DND-41 (cell line): ENCODE measurements at regions not wholly inside any gene's neighbourhood (a gene's known extent, or its start where the extent isn't known, plus 50 kb on each side); places are given as distances from the start of the nearest gene placed in this dataset.

Source experiments
- ATAC-seq: fragments of 200-7000 bp; cut with Tn5 transposase; 3 replicates; pipeline ENCODE4 v1.9.1; 2021; ENCODE audit warnings: low read depth; ENCODE audit not compliant: insufficient read depth
- DNase-seq: peaks from one replicate; pipeline ENCODE4 v3.0.0-alpha.2; 2020
- H2AFZ ChIP-seq: 2 replicates; pipeline ENCODE4 v1.6.0; 2012; ENCODE audit warnings: low read depth, low read length
- H3K27ac ChIP-seq: 2 replicates; pipeline ENCODE4 v1.5.1; 2012; ENCODE audit warnings: low read length, inconsistent platforms
- H3K27me3 ChIP-seq: fragments of 200-600 bp; sonication (generic); 2 replicates; pipeline ENCODE4 v1.6.0; 2012; ENCODE audit warnings: low read length, mild to moderate bottlenecking, inconsistent platforms; ENCODE audit not compliant: insufficient read depth, poor library complexity
- H3K36me3 ChIP-seq: 2 replicates; pipeline ENCODE4 v1.5.1; 2012; ENCODE audit warnings: low read length, inconsistent platforms; ENCODE audit not compliant: insufficient read depth
- H3K4me1 ChIP-seq: 2 replicates; pipeline ENCODE4 v1.5.1; 2012; ENCODE audit warnings: mild to moderate bottlenecking, low read length; ENCODE audit not compliant: insufficient read depth
- H3K4me2 ChIP-seq: 2 replicates; pipeline ENCODE4 v1.6.0; 2012; ENCODE audit warnings: mild to moderate bottlenecking, moderate library complexity, low read length, inconsistent platforms; ENCODE audit not compliant: insufficient read depth
- H3K4me3 ChIP-seq, 2 experiments: fragments of 200-600 bp in 1 of 2; shearing (Covaris generic) in 1 of 2; 2 replicates each; pipeline ENCODE4 v1.5.1; 2012 to 2016; ENCODE audit warnings: inconsistent platforms in 2 of 2, low read length in 2 of 2, mild to moderate bottlenecking in 2 of 2, low read depth in 1 of 2, moderate library complexity in 1 of 2
- H3K79me2 ChIP-seq: 2 replicates; pipeline ENCODE4 v1.6.0; 2012; ENCODE audit warnings: low read length, inconsistent platforms; ENCODE audit not compliant: insufficient read depth
- H3K9ac ChIP-seq: 2 replicates; pipeline ENCODE4 v1.6.0; 2012; ENCODE audit warnings: low read depth, mild to moderate bottlenecking, inconsistent platforms, low read length, moderate library complexity
- H3K9me3 ChIP-seq: 2 replicates; pipeline ENCODE4 v1.5.1; 2012; ENCODE audit warnings: low read length, moderate library complexity, mild to moderate bottlenecking, inconsistent platforms; ENCODE audit not compliant: insufficient read depth, severe bottlenecking
- H4K20me1 ChIP-seq: 2 replicates; pipeline ENCODE4 v1.6.0; 2012; ENCODE audit warnings: low read length; ENCODE audit not compliant: insufficient read depth
- EZH2 ChIP-seq: IDR thresholded peaks from 3 replicates; pipeline ENCODE4 v1.6.1; 2012; ENCODE audit warnings: borderline replicate concordance, low read depth, mild to moderate bottlenecking, moderate library complexity, low read length, inconsistent platforms; ENCODE audit not compliant: severe bottlenecking
- TF ChIP-seq, protein P1 (sequence below): IDR thresholded peaks from 2 replicates; pipeline ENCODE4 v1.5.1; 2012; ENCODE audit warnings: borderline replicate concordance, low read length, moderate library complexity, mild to moderate bottlenecking; ENCODE audit not compliant: poor library complexity, severe bottlenecking; ENCODE audit errors: extremely low read depth

DNA sequence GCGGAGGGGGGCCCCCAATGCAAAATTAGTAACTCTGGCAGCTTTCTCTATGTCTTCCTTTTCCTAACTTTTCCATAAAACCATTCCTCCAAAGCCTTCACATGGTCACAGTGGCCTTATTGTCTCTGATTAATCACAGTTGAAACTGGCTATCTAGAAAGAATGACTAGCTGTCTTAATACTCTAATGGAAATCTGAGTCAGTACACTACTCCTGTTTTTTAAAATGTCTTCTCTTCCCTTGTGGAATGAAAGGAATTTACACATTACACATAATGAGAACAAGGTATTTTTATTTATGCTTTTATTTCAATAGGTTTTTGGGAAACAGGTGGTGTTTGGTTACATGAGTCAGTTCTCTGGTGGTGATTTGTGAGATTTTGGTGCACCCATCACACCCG lies 66.3 kb upstream of the PUDP start:
- H3K79me2 ChIP-seq = no peaks in the 10 kb centered on the region
- TF ChIP-seq EZH2 = no peak
- TF ChIP-seq, protein P1, sequence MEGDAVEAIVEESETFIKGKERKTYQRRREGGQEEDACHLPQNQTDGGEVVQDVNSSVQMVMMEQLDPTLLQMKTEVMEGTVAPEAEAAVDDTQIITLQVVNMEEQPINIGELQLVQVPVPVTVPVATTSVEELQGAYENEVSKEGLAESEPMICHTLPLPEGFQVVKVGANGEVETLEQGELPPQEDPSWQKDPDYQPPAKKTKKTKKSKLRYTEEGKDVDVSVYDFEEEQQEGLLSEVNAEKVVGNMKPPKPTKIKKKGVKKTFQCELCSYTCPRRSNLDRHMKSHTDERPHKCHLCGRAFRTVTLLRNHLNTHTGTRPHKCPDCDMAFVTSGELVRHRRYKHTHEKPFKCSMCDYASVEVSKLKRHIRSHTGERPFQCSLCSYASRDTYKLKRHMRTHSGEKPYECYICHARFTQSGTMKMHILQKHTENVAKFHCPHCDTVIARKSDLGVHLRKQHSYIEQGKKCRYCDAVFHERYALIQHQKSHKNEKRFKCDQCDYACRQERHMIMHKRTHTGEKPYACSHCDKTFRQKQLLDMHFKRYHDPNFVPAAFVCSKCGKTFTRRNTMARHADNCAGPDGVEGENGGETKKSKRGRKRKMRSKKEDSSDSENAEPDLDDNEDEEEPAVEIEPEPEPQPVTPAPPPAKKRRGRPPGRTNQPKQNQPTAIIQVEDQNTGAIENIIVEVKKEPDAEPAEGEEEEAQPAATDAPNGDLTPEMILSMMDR = no peak
- no peak overlapping the region for H3K4me3 ChIP-seq
- H3K4me1 ChIP-seq = no peaks in the 10 kb centered on the region
- H2AFZ ChIP-seq = no peak overlapping the region
- H3K27me3 ChIP-seq = no peaks in the 10 kb centered on the region
- H3K4me2 ChIP-seq = no peak overlapping the region
- no peaks in the 10 kb centered on the region for H3K9me3 ChIP-seq
- DNase-seq = no peak
- no peak overlapping the region for H3K9ac ChIP-seq
- no peaks in the 10 kb centered on the region for H4K20me1 ChIP-seq
- no peaks in the 10 kb centered on the region for H3K36me3 ChIP-seq
- ATAC-seq = no peak
- H3K27ac ChIP-seq = no peak overlapping the region

DNA sequence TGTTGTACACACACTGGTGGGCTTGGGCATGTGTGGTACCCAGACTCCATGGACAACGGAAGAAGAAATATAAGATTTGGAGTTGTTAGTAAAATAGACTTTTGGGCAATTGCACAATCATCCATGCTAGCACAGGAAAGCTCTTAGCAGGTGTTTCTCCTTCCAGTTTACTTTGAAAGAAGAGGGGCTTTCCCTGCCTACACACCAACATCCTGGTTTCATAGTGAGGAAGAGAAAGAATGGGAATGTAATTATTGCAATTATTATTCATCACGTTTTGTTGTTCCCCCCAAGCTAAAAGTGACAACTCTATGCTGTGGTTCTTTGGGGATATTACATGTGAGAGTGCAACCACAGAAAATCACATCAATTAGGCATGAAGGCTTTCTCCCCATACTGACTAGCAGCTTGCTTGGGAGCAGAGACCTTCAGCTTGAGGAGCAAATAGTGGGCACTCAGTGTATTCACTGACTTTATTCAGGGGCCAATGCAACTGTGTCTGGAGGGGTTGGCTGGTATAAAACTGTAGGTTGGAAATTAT lies 57.2 kb upstream of the PUDP start:
- no peak overlapping the region for H3K27ac ChIP-seq
- DNase-seq = no peak
- H3K9me3 ChIP-seq = no peaks in the 10 kb centered on the region
- H3K27me3 ChIP-seq = no peaks in the 10 kb centered on the region
- no peak overlapping the region for H3K4me2 ChIP-seq
- H4K20me1 ChIP-seq = no peaks in the 10 kb centered on the region
- H3K36me3 ChIP-seq = no peaks in the 10 kb centered on the region; the same call in 1 of the 2 replicates
- no peak overlapping the region for H3K4me3 ChIP-seq
- ATAC-seq = no peak
- H3K9ac ChIP-seq = no peak overlapping the region
- H3K4me1 ChIP-seq = no peaks in the 10 kb centered on the region
- no peak overlapping the region for H2AFZ ChIP-seq
- H3K79me2 ChIP-seq = no peaks in the 10 kb centered on the region
- TF ChIP-seq, protein P1 = no peak
- no peak for TF ChIP-seq EZH2

DNA sequence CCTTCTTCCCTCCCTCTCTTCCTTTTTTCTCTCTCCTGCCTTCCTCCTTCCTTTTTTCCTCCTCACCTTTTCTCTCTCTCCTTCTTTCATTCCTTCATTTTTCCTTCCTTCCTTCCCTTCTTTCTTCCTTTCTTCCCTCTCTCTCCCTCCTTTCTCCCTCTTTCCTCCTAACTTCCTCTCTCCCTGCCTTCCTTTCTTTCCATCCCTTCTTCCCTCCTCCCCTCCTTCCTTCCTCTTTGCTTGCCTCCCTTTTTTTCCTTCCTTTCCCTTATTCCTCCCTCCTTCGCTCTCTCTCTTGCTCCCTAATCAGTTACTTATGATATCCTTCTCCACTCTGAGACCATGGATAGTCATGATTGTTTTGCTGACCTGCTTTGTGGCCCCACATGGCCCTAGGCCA lies 56.7 kb upstream of the PUDP start:
- Histone ChIP-seq H3K36me3 (no peaks in the 10 kb centered on the region; the same call in 1 of the 2 replicates), H3K4me3 (no peak overlapping the region), H3K27me3 (no peaks in the 10 kb centered on the region), H4K20me1 (no peaks in the 10 kb centered on the region), H3K4me2 (no peak overlapping the region), H2AFZ (no peak overlapping the region), H3K9me3 (no peaks in the 10 kb centered on the region), H3K27ac (no peak overlapping the region), H3K79me2 (no peaks in the 10 kb centered on the region), H3K4me1 (no peaks in the 10 kb centered on the region), H3K9ac (no peak overlapping the region)
- TF ChIP-seq, protein P1 = no peak
- TF ChIP-seq EZH2 = no peak
- DNase-seq = no peak
- ATAC-seq = no peak

DNA sequence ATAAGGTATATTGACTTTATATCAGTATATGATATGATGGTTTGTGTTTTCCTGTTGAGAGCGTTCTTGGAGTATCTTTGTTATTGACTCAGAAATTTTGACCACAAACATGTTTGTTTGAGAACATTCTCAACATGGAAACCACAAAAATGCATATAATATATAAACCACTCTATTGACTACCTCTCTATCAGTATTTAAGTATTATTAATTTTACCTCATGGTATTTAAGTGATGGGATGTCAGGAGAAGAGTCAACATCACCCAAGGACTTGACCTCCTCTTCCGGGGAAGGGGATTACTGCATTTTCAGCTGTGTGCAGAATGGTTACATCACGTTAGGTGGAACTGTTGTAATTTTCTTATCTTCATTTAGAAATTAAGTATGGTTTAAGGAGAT lies 54.3 kb upstream of the PUDP start:
- Histone ChIP-seq H4K20me1 (no peaks in the 10 kb centered on the region), H3K79me2 (no peaks in the 10 kb centered on the region), H3K27ac (no peak overlapping the region), H3K27me3 (no peaks in the 10 kb centered on the region), H3K4me3 (no peak overlapping the region), H3K9me3 (no peaks in the 10 kb centered on the region), H3K36me3 (no peaks in the 10 kb centered on the region), H3K4me1 (no peaks in the 10 kb centered on the region), H3K4me2 (no peak overlapping the region), H3K9ac (no peak overlapping the region), H2AFZ (no peak overlapping the region)
- ATAC-seq (no peak), DNase-seq (no peak)
- TF ChIP-seq EZH2 = no peak
- TF ChIP-seq, protein P1 = no peak
